ENCODE measurements at regions not wholly inside any gene's neighbourhood (a gene's known extent, or its start where the extent isn't known, plus 50 kb on each side); places are given as distances from the start of the nearest gene placed in this dataset.
"Not testable (repeated sequence)": the region's sequence is repeated elsewhere in the genome, so short reads cannot be mapped to it uniquely, and the experiment has no call there.

GRCh38 chrX:150270622-150271021, 92.5 kb upstream of the MAMLD1 start:
- Histone ChIP-seq H3K27me3 (ENCODE audit: insufficient read depth, low read depth, severe bottlenecking) (peaks cover 86% of the 10 kb centered on the region), H3K4me3 (ENCODE audit: low read depth, low read length) (no peak overlapping the region), H3K9me3 (ENCODE audit: severe bottlenecking) (no peaks in the 10 kb centered on the region), H3K27ac (no peak overlapping the region), H3K36me3 (no peaks in the 10 kb centered on the region)
- DNase-seq, result no peak
- no peak for TF ChIP-seq CTCF (IDR thresholded peaks at IDR 0.05; ENCODE audit: low read depth, low read length)

DNA sequence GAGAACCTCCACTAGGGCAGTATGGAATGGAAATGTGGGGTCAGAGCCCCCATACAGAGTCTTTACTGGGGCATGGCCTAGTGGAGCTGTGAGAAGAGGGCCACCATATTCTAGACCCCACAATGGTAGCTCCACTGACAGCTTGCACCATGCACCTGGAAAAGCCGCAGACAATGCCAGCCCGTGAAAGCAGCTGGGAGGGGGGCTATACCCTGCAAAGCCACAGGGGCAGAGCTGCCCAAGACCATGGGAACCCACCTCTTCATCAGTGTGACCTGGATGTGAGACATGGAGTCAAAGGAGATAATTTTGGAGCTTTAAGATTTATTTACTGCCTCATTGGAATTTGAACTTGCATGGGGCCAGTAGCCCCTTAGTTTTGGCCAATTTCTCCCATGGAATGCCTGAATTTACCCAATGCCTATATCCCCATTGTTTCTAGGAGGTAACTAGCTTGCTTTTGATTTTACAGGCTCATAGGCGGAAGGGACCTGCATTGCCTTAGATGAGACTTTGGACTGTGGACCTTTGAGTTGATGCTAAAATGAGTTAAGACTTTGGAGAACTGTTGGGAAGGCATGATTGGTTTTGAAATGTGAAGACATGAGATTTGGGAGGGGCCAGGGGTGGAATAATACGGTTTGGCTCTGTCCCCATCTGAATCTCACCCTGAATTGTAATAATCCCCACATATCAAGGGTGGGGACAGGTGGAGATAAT, 89.4 kb upstream of the MAMLD1 start:
- H3K9me3 ChIP-seq (ENCODE audit: severe bottlenecking); DNase-seq; H3K36me3 ChIP-seq; H3K4me3 ChIP-seq (ENCODE audit: low read depth, low read length); H3K27ac ChIP-seq: not testable (repeated sequence)
- H3K27me3 ChIP-seq (ENCODE audit: insufficient read depth, low read depth, severe bottlenecking), result peaks cover 75% of the 10 kb centered on the region

DNA sequence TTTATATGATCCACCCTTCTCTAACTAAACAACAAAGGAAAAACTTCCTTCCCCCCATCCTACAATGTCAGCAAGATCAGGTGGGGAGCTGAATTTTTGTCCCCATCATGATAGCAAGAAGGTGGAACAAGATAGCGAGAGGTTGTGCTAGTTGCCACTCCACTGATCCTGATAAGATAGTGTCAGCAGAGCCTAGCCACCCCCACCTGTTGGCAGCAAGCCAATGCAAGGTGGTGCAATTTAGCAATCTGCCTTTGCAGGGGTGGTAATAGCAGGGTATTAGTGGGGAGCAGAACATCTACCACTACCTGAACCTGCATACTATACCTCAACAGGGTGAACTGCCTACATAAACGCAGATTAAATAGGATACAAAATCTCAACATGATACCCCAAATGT, 80.2 kb upstream of the MAMLD1 start:
- Histone ChIP-seq H3K27me3 (ENCODE audit: insufficient read depth, low read depth, severe bottlenecking) (peaks cover 53% of the 10 kb centered on the region), H3K9me3 (ENCODE audit: severe bottlenecking) (no peaks in the 10 kb centered on the region), H3K36me3 (no peaks in the 10 kb centered on the region), H3K27ac (no peak overlapping the region), H3K4me3 (ENCODE audit: low read depth, low read length) (no peak overlapping the region)
- TF ChIP-seq CTCF (IDR thresholded peaks at IDR 0.05; ENCODE audit: low read depth, low read length), result no peak
- DNase-seq, result no peak

GRCh38 chrX:150291014-150291413, 72.1 kb upstream of the MAMLD1 start:
- no peak for DNase-seq
- H3K36me3 ChIP-seq, result no peaks in the 10 kb centered on the region
- H3K9me3 ChIP-seq (ENCODE audit: severe bottlenecking), result no peaks in the 10 kb centered on the region
- TF ChIP-seq CTCF (IDR thresholded peaks at IDR 0.05; ENCODE audit: low read depth, low read length), result no peak
- no peak overlapping the region for H3K27ac ChIP-seq
- H3K27me3 ChIP-seq (ENCODE audit: insufficient read depth, low read depth, severe bottlenecking), result peaks cover 65% of the 10 kb centered on the region
- H3K4me3 ChIP-seq (ENCODE audit: low read depth, low read length), result no peak overlapping the region

- no peak for DNase-seq
- Histone ChIP-seq H3K36me3 (no peaks in the 10 kb centered on the region), H3K27ac (no peak overlapping the region), H3K27me3 (ENCODE audit: insufficient read depth, low read depth, severe bottlenecking) (peaks cover 70% of the 10 kb centered on the region), H3K9me3 (ENCODE audit: severe bottlenecking) (no peaks in the 10 kb centered on the region), H3K4me3 (ENCODE audit: low read depth, low read length) (no peak overlapping the region)
- no peak for TF ChIP-seq CTCF (IDR thresholded peaks at IDR 0.05; ENCODE audit: low read depth, low read length)
These were observed 69.7 kb upstream of the MAMLD1 start for GRCh38 chrX:150293311-150294013.

- H3K4me3 ChIP-seq (ENCODE audit: low read depth, low read length), result no peak overlapping the region
- no peak for DNase-seq
- no peak for TF ChIP-seq CTCF (IDR thresholded peaks at IDR 0.05; ENCODE audit: low read depth, low read length)
- no peaks in the 10 kb centered on the region for H3K36me3 ChIP-seq
- no peak overlapping the region for H3K27ac ChIP-seq
- H3K9me3 ChIP-seq (ENCODE audit: severe bottlenecking), result no peaks in the 10 kb centered on the region
- H3K27me3 ChIP-seq (ENCODE audit: insufficient read depth, low read depth, severe bottlenecking), result peaks cover 85% of the 10 kb centered on the region
These were observed 64.1 kb upstream of the MAMLD1 start for GRCh38 chrX:150298841-150299551.

All from WERI-Rb-1 (cell line).